Neural progenitor cell (in vitro differentiated cells): ENCODE measurements at regions not wholly inside any gene's neighbourhood (a gene's known extent, or its start where the extent isn't known, plus 50 kb on each side); places are given as distances from the start of the nearest gene placed in this dataset.
A peak's percentile ranks its signal among the peaks of the same experiment; 100 is the strongest.

Experiments
- DNase-seq: peaks from one replicate; pipeline ENCODE4 v3.0.0-alpha.2; 2016; ENCODE audit warnings: low spot score
- H2AFZ ChIP-seq: fragments of 200-600 bp; sonication (generic); replicated peaks from 2 replicates; pipeline ENCODE4 v1.6.1; 2016; ENCODE audit warnings: antibody characterized with exemption
- H3F3A ChIP-seq: fragments of 200-600 bp; sonication (generic); 2 replicates; pipeline ENCODE4 v1.6.1; 2016; ENCODE audit warnings: antibody characterized with exemption, low read depth
- H3K27ac ChIP-seq: fragments of 200-600 bp; sonication (generic); 2 replicates; pipeline ENCODE4 v1.5.1; 2016; ENCODE audit warnings: mild to moderate bottlenecking
- H3K27me3 ChIP-seq: fragments of 200-600 bp; sonication (generic); 2 replicates; pipeline ENCODE4 v1.6.1; 2016; ENCODE audit warnings: mild to moderate bottlenecking, moderate library complexity
- H3K36me3 ChIP-seq: fragments of 200-600 bp; sonication (generic); 2 replicates; pipeline ENCODE4 v1.5.1; 2016
- H3K4me1 ChIP-seq: fragments of 200-600 bp; sonication (generic); 2 replicates; pipeline ENCODE4 v1.6.1; 2016; ENCODE audit warnings: mixed run types
- H3K4me2 ChIP-seq: fragments of 200-600 bp; sonication (generic); 2 replicates; pipeline ENCODE4 v1.6.1; 2016
- H3K4me3 ChIP-seq: fragments of 200-600 bp; sonication (generic); 2 replicates; pipeline ENCODE4 v1.5.1; 2016
- H3K79me2 ChIP-seq: fragments of 200-600 bp; sonication (generic); 2 replicates; pipeline ENCODE4 v1.6.1; 2016; ENCODE audit warnings: low read depth
- H3K9ac ChIP-seq: fragments of 200-600 bp; sonication (generic); 2 replicates; pipeline ENCODE4 v1.6.1; 2016
- H3K9me3 ChIP-seq: fragments of 200-600 bp; sonication (generic); 2 replicates; pipeline ENCODE4 v1.5.1; 2016; ENCODE audit warnings: low read depth
- H4K20me1 ChIP-seq: fragments of 200-600 bp; sonication (generic); 2 replicates; pipeline ENCODE4 v1.6.1; 2016; ENCODE audit warnings: low read depth
- H3K27ac Mint-ChIP-seq: 3 replicates; pipeline ENCODE4 v1.8.0; 2021; ENCODE audit warnings: mixed read lengths
- H3K27me3 Mint-ChIP-seq: 2 replicates; pipeline ENCODE4 v1.8.0; 2022; ENCODE audit warnings: low read depth, mild to moderate bottlenecking, inconsistent platforms, moderate library complexity, mixed read lengths; ENCODE audit not compliant: insufficient read depth
- H3K36me3 Mint-ChIP-seq: 3 replicates; pipeline ENCODE4 v1.8.0; 2021; ENCODE audit warnings: mixed read lengths
- H3K4me1 Mint-ChIP-seq: 3 replicates; pipeline ENCODE4 v1.8.0; 2021; ENCODE audit warnings: mixed read lengths
- H3K4me3 Mint-ChIP-seq: 3 replicates; pipeline ENCODE4 v1.8.0; 2021; ENCODE audit warnings: mild to moderate bottlenecking, moderate library complexity, mixed read lengths
- H3K9me3 Mint-ChIP-seq: 3 replicates; pipeline ENCODE4 v1.8.0; 2020; ENCODE audit warnings: mixed read lengths
- EZH2 ChIP-seq: fragments of 200-600 bp; sonication (generic); IDR thresholded peaks from 2 replicates; pipeline ENCODE4 v1.6.1; 2017; ENCODE audit warnings: antibody characterized with exemption, mild to moderate bottlenecking, moderate library complexity
- EZH2phosphoT487 ChIP-seq: fragments of 200-600 bp; sonication (generic); IDR thresholded peaks from 2 replicates; pipeline ENCODE4 v1.6.1; 2017; ENCODE audit warnings: antibody characterized with exemption
- TF ChIP-seq, protein P1 (sequence below): fragments of 200-600 bp; sonication (generic); IDR thresholded peaks from 2 replicates; pipeline ENCODE4 v1.5.1; 2017; ENCODE audit warnings: antibody characterized with exemption, mild to moderate bottlenecking

- peaks cover 4% of the 10 kb centered on the region for H3K9me3 Mint-ChIP-seq
These were observed 556.6 kb downstream of the DOK5 start for GRCh38 chr20:55031971-55032370.

GRCh38 chr20:55014766-55015165 is 539.4 kb downstream of the DOK5 start:
- peak overlapping the region; percentile 44 for H3K4me3 Mint-ChIP-seq
- H3K27me3 Mint-ChIP-seq = no peaks in the 10 kb centered on the region
- Histone ChIP-seq H4K20me1 (no peaks in the 10 kb centered on the region), H3K4me3 (no peak overlapping the region), H3K9me3 (no peaks in the 10 kb centered on the region), H2AFZ (no peak overlapping the region), H3K9ac (no peak overlapping the region), H3K36me3 (no peaks in the 10 kb centered on the region), H3K27me3 (no peaks in the 10 kb centered on the region), H3F3A (no peaks in the 10 kb centered on the region), H3K79me2 (no peaks in the 10 kb centered on the region), H3K4me2 (no peak overlapping the region), H3K27ac (no peak overlapping the region), H3K4me1 (no peaks in the 10 kb centered on the region)
- peak overlapping the region; percentile 84 for H3K27ac Mint-ChIP-seq
- TF ChIP-seq, protein P1, sequence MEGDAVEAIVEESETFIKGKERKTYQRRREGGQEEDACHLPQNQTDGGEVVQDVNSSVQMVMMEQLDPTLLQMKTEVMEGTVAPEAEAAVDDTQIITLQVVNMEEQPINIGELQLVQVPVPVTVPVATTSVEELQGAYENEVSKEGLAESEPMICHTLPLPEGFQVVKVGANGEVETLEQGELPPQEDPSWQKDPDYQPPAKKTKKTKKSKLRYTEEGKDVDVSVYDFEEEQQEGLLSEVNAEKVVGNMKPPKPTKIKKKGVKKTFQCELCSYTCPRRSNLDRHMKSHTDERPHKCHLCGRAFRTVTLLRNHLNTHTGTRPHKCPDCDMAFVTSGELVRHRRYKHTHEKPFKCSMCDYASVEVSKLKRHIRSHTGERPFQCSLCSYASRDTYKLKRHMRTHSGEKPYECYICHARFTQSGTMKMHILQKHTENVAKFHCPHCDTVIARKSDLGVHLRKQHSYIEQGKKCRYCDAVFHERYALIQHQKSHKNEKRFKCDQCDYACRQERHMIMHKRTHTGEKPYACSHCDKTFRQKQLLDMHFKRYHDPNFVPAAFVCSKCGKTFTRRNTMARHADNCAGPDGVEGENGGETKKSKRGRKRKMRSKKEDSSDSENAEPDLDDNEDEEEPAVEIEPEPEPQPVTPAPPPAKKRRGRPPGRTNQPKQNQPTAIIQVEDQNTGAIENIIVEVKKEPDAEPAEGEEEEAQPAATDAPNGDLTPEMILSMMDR = no peak
- TF ChIP-seq EZH2phosphoT487 (no peak), EZH2 (no peak)
- no peaks in the 10 kb centered on the region for H3K36me3 Mint-ChIP-seq
- peaks cover 6% of the 10 kb centered on the region for H3K4me1 Mint-ChIP-seq
- DNase-seq = no peak
- no peaks in the 10 kb centered on the region for H3K9me3 Mint-ChIP-seq

More at GRCh38 chr20:55031971-55032370, 556.6 kb downstream of the DOK5 start:
- no peaks in the 10 kb centered on the region for H3K27me3 ChIP-seq
- no peak overlapping the region for H2AFZ ChIP-seq
- H3K9ac ChIP-seq = no peak overlapping the region
- peaks cover 6% of the 10 kb centered on the region for H3K4me1 ChIP-seq
- no peaks in the 10 kb centered on the region for H3K9me3 ChIP-seq
- peaks cover 4% of the 10 kb centered on the region for H3K4me1 Mint-ChIP-seq
- H3K4me2 ChIP-seq = no peak overlapping the region
- no peak overlapping the region for H3K27ac ChIP-seq
- no peaks in the 10 kb centered on the region for H3K36me3 Mint-ChIP-seq
- H3K27ac Mint-ChIP-seq = no peak overlapping the region
- H3K4me3 Mint-ChIP-seq = no peak overlapping the region
- H3F3A ChIP-seq = peaks cover 8% of the 10 kb centered on the region
- no peak overlapping the region for H3K4me3 ChIP-seq
- no peaks in the 10 kb centered on the region for H3K79me2 ChIP-seq
- no peaks in the 10 kb centered on the region for H4K20me1 ChIP-seq
- H3K36me3 ChIP-seq = no peaks in the 10 kb centered on the region
- TF ChIP-seq, protein P1 = no peak
- no peak for TF ChIP-seq EZH2
- no peak for TF ChIP-seq EZH2phosphoT487
- DNase-seq = no peak
- peaks cover 3% of the 10 kb centered on the region for H3K27me3 Mint-ChIP-seq

GRCh38 chr20:55010761-55011160 is 535.4 kb downstream of the DOK5 start:
- Histone ChIP-seq H2AFZ (no peak overlapping the region), H3F3A (no peaks in the 10 kb centered on the region), H4K20me1 (no peaks in the 10 kb centered on the region), H3K36me3 (no peaks in the 10 kb centered on the region), H3K4me3 (no peak overlapping the region), H3K79me2 (no peaks in the 10 kb centered on the region), H3K9ac (no peak overlapping the region), H3K4me2 (no peak overlapping the region), H3K4me1 (no peaks in the 10 kb centered on the region), H3K27ac (no peak overlapping the region), H3K27me3 (no peaks in the 10 kb centered on the region), H3K9me3 (no peaks in the 10 kb centered on the region)
- H3K27ac Mint-ChIP-seq = no peak overlapping the region
- no peak for DNase-seq
- peaks cover 6% of the 10 kb centered on the region for H3K4me1 Mint-ChIP-seq
- H3K36me3 Mint-ChIP-seq = no peaks in the 10 kb centered on the region
- no peaks in the 10 kb centered on the region for H3K27me3 Mint-ChIP-seq
- no peak for TF ChIP-seq EZH2
- no peak for TF ChIP-seq EZH2phosphoT487
- TF ChIP-seq, protein P1 = no peak
- H3K4me3 Mint-ChIP-seq = no peak overlapping the region
- H3K9me3 Mint-ChIP-seq = no peaks in the 10 kb centered on the region

- H3K9ac ChIP-seq = no peak overlapping the region
- H3K36me3 ChIP-seq = no peaks in the 10 kb centered on the region
- H3K4me2 ChIP-seq = no peak overlapping the region
- H3K27ac ChIP-seq = no peak overlapping the region
- H2AFZ ChIP-seq = no peak overlapping the region
- no peaks in the 10 kb centered on the region for H3F3A ChIP-seq
- H3K4me3 ChIP-seq = no peak overlapping the region
- peaks cover 4% of the 10 kb centered on the region for H3K4me1 ChIP-seq
- no peak overlapping the region for H3K4me3 Mint-ChIP-seq
- H3K27ac Mint-ChIP-seq = no peak overlapping the region
- H3K79me2 ChIP-seq = no peaks in the 10 kb centered on the region
- no peaks in the 10 kb centered on the region for H3K27me3 Mint-ChIP-seq
- no peaks in the 10 kb centered on the region for H3K27me3 ChIP-seq
- H3K36me3 Mint-ChIP-seq = no peaks in the 10 kb centered on the region
- TF ChIP-seq, protein P1 = no peak
- no peak for TF ChIP-seq EZH2phosphoT487
- TF ChIP-seq EZH2 = no peak
- H3K9me3 Mint-ChIP-seq = no peaks in the 10 kb centered on the region
- H4K20me1 ChIP-seq = no peaks in the 10 kb centered on the region
- peaks cover 5% of the 10 kb centered on the region for H3K4me1 Mint-ChIP-seq
- no peak for DNase-seq
- no peaks in the 10 kb centered on the region for H3K9me3 ChIP-seq
These were observed 533.7 kb downstream of the DOK5 start for GRCh38 chr20:55009066-55009465.
